KMS-11 (cell line): ENCODE measurements at regions not wholly inside any gene's neighbourhood (a gene's known extent, or its start where the extent isn't known, plus 50 kb on each side); places are given as distances from the start of the nearest gene placed in this dataset.

Source experiments
- H2AFZ ChIP-seq: fragments of 200-600 bp; sonication (generic); 2 replicates; pipeline ENCODE4 v1.6.1; 2016; ENCODE audit warnings: antibody characterized with exemption, mixed run types, low read depth
- H3K27ac ChIP-seq: fragments of 200-600 bp; sonication (generic); 2 replicates; pipeline ENCODE4 v1.6.1; 2016; ENCODE audit warnings: mild to moderate bottlenecking, mixed run types
- H3K27me3 ChIP-seq: fragments of 200-600 bp; sonication (generic); 2 replicates; pipeline ENCODE4 v1.6.1; 2017; ENCODE audit warnings: mild to moderate bottlenecking, low read depth, mixed run types, moderate library complexity; ENCODE audit not compliant: insufficient read depth
- H3K36me3 ChIP-seq: fragments of 200-600 bp; sonication (generic); 2 replicates; pipeline ENCODE4 v1.6.1; 2017; ENCODE audit warnings: mild to moderate bottlenecking, mixed run types; ENCODE audit not compliant: insufficient read depth
- H3K4me1 ChIP-seq: fragments of 200-600 bp; sonication (generic); 2 replicates; pipeline ENCODE4 v1.6.1; 2016; ENCODE audit warnings: mild to moderate bottlenecking, low read depth, mixed run types; ENCODE audit not compliant: poor library complexity, severe bottlenecking
- H3K4me2 ChIP-seq: fragments of 200-600 bp; sonication (generic); 2 replicates; pipeline ENCODE4 v1.7.0; 2016; ENCODE audit warnings: mild to moderate bottlenecking, mixed run types
- H3K4me3 ChIP-seq: fragments of 200-600 bp; sonication (generic); IDR thresholded peaks from 2 replicates; pipeline ENCODE4 v1.6.1; 2017; ENCODE audit warnings: low read depth, low read length, mixed read lengths; ENCODE audit not compliant: insufficient read depth
- H3K79me2 ChIP-seq: fragments of 200-600 bp; sonication (generic); 2 replicates; pipeline ENCODE4 v1.6.1; 2016; ENCODE audit warnings: low read depth, mixed run types; ENCODE audit not compliant: insufficient read depth
- H3K9ac ChIP-seq: fragments of 200-600 bp; sonication (generic); 2 replicates; pipeline ENCODE4 v1.6.1; 2016; ENCODE audit warnings: mild to moderate bottlenecking, mixed run types
- H4K20me1 ChIP-seq: fragments of 200-600 bp; sonication (generic); 2 replicates; pipeline ENCODE4 v1.6.1; 2016; ENCODE audit warnings: mild to moderate bottlenecking, mixed run types; ENCODE audit not compliant: insufficient read depth
- CTCF ChIP-seq: fragments of 200-600 bp; sonication (generic); conservative IDR thresholded peaks from 2 replicates; pipeline ENCODE4 v1.6.1; 2017; ENCODE audit warnings: low read depth, mild to moderate bottlenecking, antibody characterized with exemption, low read length, moderate library complexity, mixed read lengths

GRCh38 chr6:105968603-105969333 lies 117.4 kb upstream of the PRDM1 start:
- TF ChIP-seq CTCF, result no peak
- Histone ChIP-seq H3K36me3 (no peaks in the 10 kb centered on the region), H3K27me3 (no peaks in the 10 kb centered on the region), H3K9ac (no peak overlapping the region), H4K20me1 (no peaks in the 10 kb centered on the region), H2AFZ (no peak overlapping the region), H3K4me3 (no peak overlapping the region), H3K27ac (no peak overlapping the region), H3K4me2 (no peak overlapping the region), H3K4me1 (peaks cover 4% of the 10 kb centered on the region), H3K79me2 (no peaks in the 10 kb centered on the region)

- Histone ChIP-seq H3K9ac (no peak overlapping the region), H3K4me3 (no peak overlapping the region), H3K36me3 (no peaks in the 10 kb centered on the region), H3K79me2 (no peaks in the 10 kb centered on the region), H3K27me3 (no peaks in the 10 kb centered on the region), H2AFZ (no peak overlapping the region), H4K20me1 (no peaks in the 10 kb centered on the region), H3K27ac (no peak overlapping the region), H3K4me1 (peaks cover 4% of the 10 kb centered on the region), H3K4me2 (no peak overlapping the region)
- no peak for TF ChIP-seq CTCF
Observed at GRCh38 chr6:105967917-105968602, 118.1 kb upstream of the PRDM1 start.

GRCh38 chr6:105966481-105966880 lies 119.7 kb upstream of the PRDM1 start:
- Histone ChIP-seq H3K4me2 (no peak overlapping the region), H3K4me1 (peaks cover 4% of the 10 kb centered on the region), H3K79me2 (no peaks in the 10 kb centered on the region), H3K36me3 (no peaks in the 10 kb centered on the region), H2AFZ (no peak overlapping the region), H3K27ac (no peak overlapping the region), H4K20me1 (no peaks in the 10 kb centered on the region), H3K9ac (no peak overlapping the region), H3K27me3 (no peaks in the 10 kb centered on the region), H3K4me3 (no peak overlapping the region)
- no peak for TF ChIP-seq CTCF

- H3K4me3 ChIP-seq, result no peak overlapping the region
- H3K27ac ChIP-seq, result no peak overlapping the region
- no peak for TF ChIP-seq CTCF
- H2AFZ ChIP-seq, result no peak overlapping the region
- no peak overlapping the region for H3K4me2 ChIP-seq
- H3K4me1 ChIP-seq, result peaks cover 4% of the 10 kb centered on the region
- no peaks in the 10 kb centered on the region for H3K27me3 ChIP-seq
- H3K9ac ChIP-seq, result no peak overlapping the region
- H4K20me1 ChIP-seq, result no peaks in the 10 kb centered on the region
- no peaks in the 10 kb centered on the region for H3K79me2 ChIP-seq
- H3K36me3 ChIP-seq, result no peaks in the 10 kb centered on the region
Observed at GRCh38 chr6:105964979-105965760, 121.0 kb upstream of the PRDM1 start.
